Effector memory CD4-positive, alpha-beta T cell (primary cell): ENCODE measurements at regions not wholly inside any gene's neighbourhood (a gene's known extent, or its start where the extent isn't known, plus 50 kb on each side); places are given as distances from the start of the nearest gene placed in this dataset.
"Not testable (repeated sequence)": the region's sequence is repeated elsewhere in the genome, so short reads cannot be mapped to it uniquely, and the experiment has no call there.

Source experiments
- DNase-seq, 3 donors: peaks; one replicate each; pipeline ENCODE4 v3.0.0-alpha.2; 2020
- H3K27ac ChIP-seq: 2 replicates; pipeline ENCODE4 v1.7.0; 2013; ENCODE audit warnings: mild to moderate bottlenecking, low read length, moderate library complexity; ENCODE audit not compliant: insufficient read depth, poor library complexity, severe bottlenecking
- H3K27me3 ChIP-seq: replicated peaks from 2 replicates; pipeline ENCODE4 v1.7.0; 2013; ENCODE audit warnings: mild to moderate bottlenecking, low read length; ENCODE audit not compliant: insufficient read depth, control insufficient read depth, poor library complexity, severe bottlenecking
- H3K36me3 ChIP-seq: 2 replicates; pipeline ENCODE4 v1.7.0; 2013; ENCODE audit warnings: mild to moderate bottlenecking, low read length, moderate library complexity; ENCODE audit not compliant: control insufficient read depth, insufficient read depth
- H3K4me1 ChIP-seq: 2 replicates; pipeline ENCODE4 v1.7.0; 2013; ENCODE audit warnings: low read length, mild to moderate bottlenecking; ENCODE audit not compliant: control insufficient read depth, insufficient read depth, poor library complexity, severe bottlenecking
- H3K4me3 ChIP-seq: 2 replicates; pipeline ENCODE4 v1.7.0; 2013; ENCODE audit warnings: low read length, low read depth, mild to moderate bottlenecking; ENCODE audit not compliant: insufficient read depth, poor library complexity, severe bottlenecking
- H3K9me3 ChIP-seq: 2 replicates; pipeline ENCODE4 v1.7.0; 2013; ENCODE audit warnings: mild to moderate bottlenecking, low read length, moderate library complexity; ENCODE audit not compliant: control insufficient read depth

DNA sequence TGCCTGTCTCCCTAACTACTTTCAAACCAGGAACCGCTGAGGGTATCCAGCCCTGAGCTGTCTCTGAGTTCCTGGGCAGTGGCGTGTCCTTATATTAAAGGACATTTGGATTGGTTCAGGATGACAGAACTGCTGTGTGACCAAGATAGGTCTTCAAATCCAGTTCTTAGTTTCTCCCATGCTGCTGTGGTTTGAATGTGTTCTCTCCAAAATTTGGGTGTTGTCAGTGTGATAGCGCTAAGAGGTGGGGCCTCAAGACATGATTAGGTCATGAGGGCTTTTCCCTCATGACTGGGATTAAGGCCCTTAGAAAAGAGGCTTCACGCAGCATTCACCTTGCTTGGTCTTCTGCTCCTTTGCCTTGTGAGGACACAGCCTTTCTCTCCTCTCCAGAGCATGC is 376.5 kb upstream of the TPM1 start:
- no peak for DNase-seq
- Histone ChIP-seq H3K36me3 (no peaks in the 10 kb centered on the region), H3K27ac (no peak overlapping the region), H3K9me3 (no peaks in the 10 kb centered on the region), H3K4me3 (no peak overlapping the region), H3K4me1 (no peaks in the 10 kb centered on the region), H3K27me3 (no peaks in the 10 kb centered on the region)

DNA sequence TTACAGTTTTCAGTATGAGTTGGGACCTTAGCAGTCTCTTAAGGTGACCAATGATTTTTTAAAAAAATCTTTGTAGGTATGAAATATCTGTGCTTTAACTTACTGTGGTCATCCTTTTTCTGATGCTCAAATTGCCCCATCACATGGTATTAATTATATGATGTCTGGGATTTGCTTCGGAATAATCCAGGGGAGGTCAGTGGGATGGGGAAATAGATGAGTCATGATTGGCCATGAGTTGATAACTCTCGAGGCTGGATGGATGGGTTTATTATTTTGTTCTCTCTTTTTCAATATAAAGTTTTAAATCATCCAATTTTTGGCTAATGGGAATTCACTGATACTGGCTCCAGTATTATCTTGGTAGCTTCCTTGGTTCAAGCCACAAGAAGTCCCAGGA is 370.3 kb upstream of the TPM1 start:
- H3K36me3 ChIP-seq = no peaks in the 10 kb centered on the region
- no peak overlapping the region for H3K4me3 ChIP-seq
- H3K27me3 ChIP-seq = no peaks in the 10 kb centered on the region
- H3K27ac ChIP-seq = no peak overlapping the region
- no peaks in the 10 kb centered on the region for H3K4me1 ChIP-seq
- DNase-seq = no peak
- H3K9me3 ChIP-seq = no peaks in the 10 kb centered on the region

DNA sequence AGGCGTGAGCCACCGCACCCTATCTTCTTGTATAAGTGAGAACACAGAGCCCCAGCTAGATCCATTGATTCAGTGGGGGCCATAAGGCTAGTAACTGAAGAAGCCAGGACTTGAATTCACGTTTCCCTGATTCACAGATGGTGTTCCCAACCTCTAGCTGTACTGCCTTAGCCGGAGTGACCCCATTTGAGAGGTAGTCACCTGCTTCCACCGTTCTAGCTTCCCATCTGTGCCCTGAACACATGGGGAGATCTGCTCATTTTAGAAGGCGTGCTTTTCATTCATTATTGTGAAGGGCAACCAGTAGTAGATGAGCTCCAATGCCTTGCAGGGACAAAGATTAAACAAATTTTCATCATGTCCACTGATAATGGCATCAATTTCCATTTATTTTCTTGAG is 365.7 kb upstream of the TPM1 start:
- no peak overlapping the region for H3K27ac ChIP-seq
- no peaks in the 10 kb centered on the region for H3K27me3 ChIP-seq
- DNase-seq = no peak
- H3K4me3 ChIP-seq = no peak overlapping the region
- H3K9me3 ChIP-seq = no peaks in the 10 kb centered on the region
- H3K4me1 ChIP-seq = no peaks in the 10 kb centered on the region
- H3K36me3 ChIP-seq = no peaks in the 10 kb centered on the region

DNA sequence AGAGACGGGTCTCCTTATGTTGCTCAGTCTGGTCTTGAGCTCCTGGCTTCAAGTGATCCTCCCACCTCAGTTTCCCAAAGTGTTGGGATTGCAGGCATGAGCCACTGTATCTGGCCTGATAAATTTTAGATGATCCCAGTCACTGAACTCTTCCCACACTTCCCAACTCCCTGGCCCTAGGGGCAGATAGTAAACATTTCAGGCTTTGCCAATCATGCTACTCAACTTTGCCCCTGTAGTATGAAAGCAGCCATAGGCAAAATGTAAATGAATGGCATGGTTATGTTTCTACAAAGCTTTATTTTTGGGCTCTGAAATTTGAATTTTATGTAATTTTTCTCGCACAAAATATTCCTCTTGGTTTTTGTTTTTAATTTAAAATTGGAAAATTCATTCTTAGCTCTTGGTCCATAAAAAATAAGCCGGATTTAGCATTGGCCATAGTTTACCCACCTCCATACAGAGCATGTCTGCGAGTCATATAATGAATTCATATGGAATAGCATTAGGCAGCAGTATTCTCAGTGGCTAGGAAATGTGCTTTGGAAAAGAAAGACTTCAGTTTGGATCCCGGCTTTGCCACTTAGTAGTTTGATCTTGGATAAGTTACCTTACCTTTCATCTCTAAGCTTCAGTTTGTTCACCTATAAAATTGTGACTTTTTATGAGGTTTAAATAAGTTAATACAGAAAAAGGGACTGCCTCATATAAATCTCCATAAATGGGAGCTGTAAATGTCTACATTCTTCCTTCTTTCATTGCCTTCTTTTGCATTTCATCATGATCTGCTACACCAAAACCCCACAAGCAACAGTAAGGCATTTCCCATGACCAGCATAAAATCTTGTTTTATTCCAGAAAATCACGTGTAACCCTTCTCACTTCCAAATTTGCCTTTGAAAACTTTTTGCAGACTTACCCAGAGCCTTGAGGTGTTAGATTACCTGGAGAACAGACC is 360.3 kb upstream of the TPM1 start:
- Histone ChIP-seq H3K36me3 (no peaks in the 10 kb centered on the region), H3K9me3 (no peaks in the 10 kb centered on the region), H3K27me3 (no peaks in the 10 kb centered on the region), H3K4me3 (no peak overlapping the region), H3K4me1 (no peaks in the 10 kb centered on the region), H3K27ac (no peak overlapping the region)
- DNase-seq = no peak

DNA sequence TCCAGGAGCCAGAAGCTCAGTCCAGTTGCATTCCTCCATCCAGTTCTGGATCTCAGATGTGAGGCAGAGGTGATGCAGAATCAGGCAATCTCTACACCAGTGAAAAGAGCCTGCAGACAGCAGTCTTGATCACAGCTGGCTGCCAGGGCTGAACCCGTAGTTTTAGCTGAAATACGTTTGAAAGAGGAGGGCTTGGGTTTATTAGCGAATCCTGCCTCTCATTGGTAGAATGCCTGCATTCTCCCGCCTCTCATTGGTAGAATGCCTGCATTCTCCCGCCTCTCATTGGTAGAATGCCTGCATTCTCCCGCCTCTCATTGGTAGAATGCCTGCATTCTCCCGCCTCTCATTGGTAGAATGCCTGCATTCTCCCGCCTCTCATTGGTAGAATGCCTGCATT is 359.4 kb upstream of the TPM1 start:
- H3K4me1 ChIP-seq, DNase-seq, H3K27ac ChIP-seq, H3K27me3 ChIP-seq, H3K36me3 ChIP-seq, H3K9me3 ChIP-seq, H3K4me3 ChIP-seq: not testable (repeated sequence)

DNA sequence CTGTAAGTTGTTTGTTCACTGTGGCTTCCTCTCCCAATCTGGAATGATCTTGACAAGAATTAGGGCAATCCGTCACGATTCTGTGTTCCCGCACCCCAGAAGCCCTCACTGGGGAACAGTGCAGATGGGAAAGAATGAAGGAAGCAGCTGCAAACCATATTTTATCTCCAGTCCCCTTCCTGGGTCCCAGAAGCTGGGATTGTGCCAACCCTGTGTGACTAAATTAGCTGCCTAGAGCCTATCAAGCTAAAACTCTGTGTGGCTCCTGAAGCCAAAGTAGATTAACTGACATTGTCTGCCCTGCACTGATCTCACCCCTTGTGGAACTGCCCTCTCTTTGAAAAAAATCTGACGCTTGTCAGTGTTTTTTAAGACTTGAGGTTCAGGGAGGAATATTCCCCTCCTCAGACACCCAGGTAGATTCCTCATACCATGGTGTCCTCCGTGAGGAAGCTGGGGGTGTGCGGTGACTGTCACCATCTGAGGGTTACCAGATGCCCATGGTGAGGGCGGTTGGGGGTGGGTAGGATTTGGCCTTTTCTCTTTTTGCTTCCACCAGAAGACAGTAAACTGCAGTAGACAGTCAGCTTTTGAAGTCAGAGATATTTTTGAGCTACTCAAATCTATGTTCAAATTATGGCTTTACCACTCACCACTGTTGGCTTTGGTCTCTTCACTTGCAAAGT is 358.3 kb upstream of the TPM1 start:
- H3K36me3 ChIP-seq = no peaks in the 10 kb centered on the region
- H3K4me3 ChIP-seq = no peak overlapping the region
- no peaks in the 10 kb centered on the region for H3K9me3 ChIP-seq
- H3K27me3 ChIP-seq = no peaks in the 10 kb centered on the region
- no peak overlapping the region for H3K27ac ChIP-seq
- no peak for DNase-seq
- no peaks in the 10 kb centered on the region for H3K4me1 ChIP-seq

DNA sequence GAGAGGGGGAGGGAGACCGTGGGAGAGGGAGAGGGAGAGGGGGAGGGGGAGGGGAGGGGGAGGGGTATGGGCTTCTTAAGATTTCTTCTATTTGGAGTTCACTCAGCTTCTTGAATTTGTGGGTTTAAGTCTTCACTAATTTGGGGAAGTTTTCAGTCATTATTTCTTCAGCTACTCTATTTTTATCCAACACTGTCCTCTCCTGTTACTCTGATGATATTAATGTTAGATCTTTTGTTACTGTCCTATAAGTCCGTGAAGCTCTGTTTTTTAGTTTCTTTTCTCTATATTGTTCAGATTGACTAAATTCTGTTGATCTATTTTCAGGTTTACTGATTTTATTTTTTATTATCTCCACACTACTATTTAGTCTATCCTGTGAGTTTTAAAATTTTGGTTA is 351.5 kb upstream of the TPM1 start:
- Histone ChIP-seq H3K27me3 (no peaks in the 10 kb centered on the region), H3K4me3 (no peak overlapping the region), H3K36me3 (no peaks in the 10 kb centered on the region), H3K4me1 (no peaks in the 10 kb centered on the region), H3K27ac (no peak overlapping the region), H3K9me3 (no peaks in the 10 kb centered on the region)
- DNase-seq = no peak

DNA sequence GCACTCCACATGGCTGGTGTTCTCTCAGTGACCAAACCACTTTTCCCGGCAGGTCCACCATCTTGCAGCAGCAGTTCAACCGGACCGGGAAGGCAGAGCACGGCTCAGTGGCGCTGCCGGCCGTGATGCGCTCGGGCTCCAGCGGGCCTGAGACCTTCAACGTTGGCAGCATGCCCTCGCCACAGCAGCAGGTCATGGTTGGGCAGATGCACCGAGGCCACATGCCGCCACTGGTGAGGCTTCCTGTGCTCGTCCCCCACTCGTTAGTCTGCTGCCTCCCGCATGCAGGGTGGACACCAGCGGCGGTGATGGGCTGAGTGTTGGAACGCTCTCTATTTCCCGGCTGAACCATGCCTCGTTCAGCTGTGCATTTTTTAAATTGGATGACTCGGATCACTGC is 344.9 kb upstream of the TPM1 start:
- Histone ChIP-seq H3K9me3 (no peaks in the 10 kb centered on the region), H3K27ac (no peak overlapping the region), H3K36me3 (no peaks in the 10 kb centered on the region), H3K4me1 (no peaks in the 10 kb centered on the region), H3K27me3 (no peaks in the 10 kb centered on the region), H3K4me3 (no peak overlapping the region)
- no peak for DNase-seq

DNA sequence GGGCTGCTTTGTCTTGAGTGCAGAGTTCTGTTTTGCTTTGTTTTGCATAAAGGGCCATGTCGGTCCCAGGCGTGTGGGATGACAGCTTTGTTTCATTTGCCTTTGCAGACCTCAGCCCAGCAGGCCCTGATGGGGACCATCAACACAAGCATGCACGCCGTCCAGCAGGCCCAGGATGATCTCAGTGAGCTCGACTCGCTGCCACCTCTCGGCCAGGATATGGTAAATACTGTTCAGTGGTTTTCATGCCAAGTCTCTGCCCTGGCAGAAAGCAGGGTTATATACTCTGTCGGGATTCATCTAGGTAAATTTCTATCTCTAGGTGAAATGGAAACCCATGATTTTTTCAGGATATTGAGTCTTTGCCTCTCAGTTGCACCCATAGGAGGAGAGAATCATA is 343.9 kb upstream of the TPM1 start:
- no peak overlapping the region for H3K4me3 ChIP-seq
- H3K36me3 ChIP-seq = no peaks in the 10 kb centered on the region
- no peak for DNase-seq
- no peaks in the 10 kb centered on the region for H3K9me3 ChIP-seq
- H3K27ac ChIP-seq = no peak overlapping the region
- no peaks in the 10 kb centered on the region for H3K27me3 ChIP-seq
- H3K4me1 ChIP-seq = no peaks in the 10 kb centered on the region

DNA sequence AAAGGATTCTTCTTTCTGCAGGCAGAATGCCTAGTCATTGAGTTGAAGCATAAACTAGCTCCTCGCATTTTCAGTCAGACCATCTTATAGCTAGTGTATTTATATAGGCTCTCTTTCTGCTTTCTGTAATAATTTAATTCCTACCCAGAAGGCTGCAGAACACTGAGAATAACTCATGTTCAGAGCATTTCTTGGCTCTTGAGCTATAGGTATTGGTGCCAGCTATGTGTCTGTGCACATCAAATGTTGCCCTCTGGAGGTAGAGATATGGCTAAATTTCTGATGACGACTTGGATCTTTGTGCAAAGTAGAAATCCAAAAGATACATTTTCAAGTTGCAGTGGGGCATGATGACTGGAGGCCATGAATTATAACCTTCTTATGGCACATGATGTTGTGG is 336.2 kb upstream of the TPM1 start:
- DNase-seq = no peak
- H3K4me1 ChIP-seq = no peaks in the 10 kb centered on the region
- H3K36me3 ChIP-seq = no peaks in the 10 kb centered on the region

More for the DNA sequence above, 336.2 kb upstream of the TPM1 start:
- Histone ChIP-seq H3K27ac (no peak overlapping the region), H3K4me3 (no peak overlapping the region), H3K9me3 (no peaks in the 10 kb centered on the region), H3K27me3 (no peaks in the 10 kb centered on the region)
